ENCODE measurements at regions not wholly inside any gene's neighbourhood (a gene's known extent, or its start where the extent isn't known, plus 50 kb on each side); places are given as distances from the start of the nearest gene placed in this dataset.

- no TSS peak for BruUV-seq (replicated peaks)
- no peaks in the 10 kb centered on the region for H3K9me1 ChIP-seq (replicated peaks; ENCODE audit: control insufficient read depth, extremely low read depth, insufficient read depth, low read length)
- H3K4me3 ChIP-seq (replicated peaks in 1 of 3; ENCODE audit: insufficient read depth in 1 of 3, low read depth in 1 of 3, low read length in 3 of 3): no peak overlapping the region
- POLR2A ChIA-PET: no interaction called here
- H3K27ac ChIP-seq (ENCODE audit: insufficient read depth, low read depth, low read length): no peak overlapping the region
- no peak for FAIRE-seq
- H4K20me1 ChIP-seq (replicated peaks; ENCODE audit: control insufficient read depth, extremely low read depth, insufficient read depth, low read length): no peaks in the 10 kb centered on the region
- H3K4me2 ChIP-seq (ENCODE audit: insufficient read depth, low read length): no peak overlapping the region
- H3K4me1 ChIP-seq (ENCODE audit: control insufficient read depth, extremely low read depth, insufficient read depth, low read length): no peaks in the 10 kb centered on the region
- TF ChIP-seq POLR2A (IDR thresholded peaks at IDR 0.05; ENCODE audit: low read depth, low read length) (no peak), POLR2AphosphoS5 (IDR thresholded peaks at IDR 0.05; ENCODE audit: insufficient read depth, low read depth, low read length) (no peak), CTCF (IDR thresholded peaks at IDR 0.05; ENCODE audit: extremely low read depth in 1 of 2, insufficient read depth in 1 of 2, low read depth in 1 of 2, low read length in 2 of 2) (no peak), FOS (IDR thresholded peaks at IDR 0.05; ENCODE audit: borderline replicate concordance, insufficient read depth, low read length) (no peak), EZH2 (IDR thresholded peaks at IDR 0.05; ENCODE audit: borderline replicate concordance, low read depth, low read length, severe bottlenecking) (no peak), MAX (IDR thresholded peaks at IDR 0.05; ENCODE audit: insufficient read depth, insufficient read length) (no peak), GATA2 (IDR thresholded peaks at IDR 0.05; ENCODE audit: insufficient read depth, insufficient read length, low read depth, low read length) (no peak), MYC (IDR thresholded peaks at IDR 0.05; ENCODE audit: low read depth, low read length) (no peak), JUN (IDR thresholded peaks at IDR 0.05; ENCODE audit: borderline replicate concordance, insufficient read depth, insufficient read length, low read depth) (no peak)
- H3K9me3 ChIP-seq (replicated peaks; ENCODE audit: control insufficient read depth, insufficient read depth, low read length): no peaks in the 10 kb centered on the region
- dilution Hi-C loops (cut with MboI; ENCODE audit: extremely low pct_ligation_motif_present, low sequenced_read_pairs): no loop called here
- CTCF ChIA-PET: no interaction called here
- no peaks in the 10 kb centered on the region for H3K27me3 ChIP-seq (ENCODE audit: control insufficient read depth in 2 of 2, insufficient read depth in 2 of 2, low read length in 2 of 2)
- H3K79me2 ChIP-seq (ENCODE audit: control insufficient read depth, insufficient read depth, low read length): no peaks in the 10 kb centered on the region
- DNase-seq (ENCODE audit: low read depth, low spot score): no peak
- intact Hi-C loops (cut with micrococcal nuclease): no loop called here
- H3K36me3 ChIP-seq (ENCODE audit: control insufficient read depth in 2 of 2, extremely low read depth in 1 of 2, insufficient read depth in 2 of 2, low read length in 2 of 2): no peaks in the 10 kb centered on the region
- H2AFZ ChIP-seq (ENCODE audit: low read depth, low read length): no peak overlapping the region
- no peak overlapping the region for H3K9ac ChIP-seq (replicated peaks; ENCODE audit: extremely low read depth, insufficient read depth, low read length)
These were observed 88.4 kb upstream of the SLC7A11 start for GRCh38 chr4:138330531-138330930.
